H1 (cell line): ENCODE measurements at regions not wholly inside any gene's neighbourhood (a gene's known extent, or its start where the extent isn't known, plus 50 kb on each side); places are given as distances from the start of the nearest gene placed in this dataset.

Source experiments
- CTCF ChIA-PET: fragments of 300-600 bp; sonication (Branson Sonifier 250); formaldehyde crosslinking; loops from one replicate; lab custom pipeline; 2021; ENCODE audit not compliant: partially characterized antibody; lab: Charles Lee
- POLR2A ChIA-PET: fragments of 300-600 bp; sonication (Branson Sonifier 250); formaldehyde crosslinking; loops from one replicate; lab custom pipeline; 2021; ENCODE audit warnings: inconsistent platforms; ENCODE audit not compliant: partially characterized antibody; lab: Charles Lee
- DNase-seq, 2 experiments: peaks; one replicate each; pipeline versions ENCODE4 v3.0.0 to v3.0.0-alpha.2; 2010 to 2022; ENCODE audit warnings: low spot score in 2 of 2, low read depth in 1 of 2, mixed read lengths in 1 of 2
- FAIRE-seq: peaks from 2 replicates; lab custom pipeline; 2011; peaks lifted over from hg19 to GRCh38; lab: Jason Lieb, UNC
- H2AFZ ChIP-seq: 2 replicates; pipeline ENCODE4 v1.8.1; 2012; ENCODE audit warnings: low read length, inconsistent platforms
- H2AK5ac ChIP-seq: 2 replicates; pipeline ENCODE4 v1.6.1; 2013; ENCODE audit warnings: low read depth, low read length
- H2BK120ac ChIP-seq: replicated peaks from 2 replicates; pipeline ENCODE3; 2013; ENCODE audit warnings: low read depth, low read length, inconsistent platforms
- H2BK12ac ChIP-seq: 2 replicates; pipeline ENCODE4 v1.6.1; 2013; ENCODE audit warnings: low read depth, low read length
- H2BK15ac ChIP-seq: 2 replicates; pipeline ENCODE4 v1.6.1; 2013; ENCODE audit warnings: low read length
- H2BK20ac ChIP-seq: 2 replicates; pipeline ENCODE4 v1.6.1; 2013; ENCODE audit warnings: low read length
- H2BK5ac ChIP-seq: 2 replicates; pipeline ENCODE4 v1.6.1; 2013; ENCODE audit warnings: low read depth, low read length
- H3K14ac ChIP-seq: 2 replicates; pipeline ENCODE4 v1.6.1; 2013; ENCODE audit warnings: inconsistent platforms; ENCODE audit not compliant: insufficient read length
- H3K18ac ChIP-seq: 2 replicates; pipeline ENCODE4 v1.6.1; 2013; ENCODE audit warnings: low read length; ENCODE audit errors: extremely low read depth
- H3K23ac ChIP-seq: 2 replicates; pipeline ENCODE4 v1.6.1; 2013; ENCODE audit warnings: inconsistent platforms; ENCODE audit not compliant: insufficient read length
- H3K23me2 ChIP-seq: 2 replicates; pipeline ENCODE4 v1.6.1; 2013; ENCODE audit warnings: low read depth, low read length
- H3K27ac ChIP-seq: 2 replicates; pipeline ENCODE4 v1.6.1; 2011; ENCODE audit warnings: low read depth, low read length, inconsistent platforms
- H3K27me3 ChIP-seq, 4 experiments: replicated peaks in 1 of 4; 1 replicate in 1 of 4; 2 replicates in 3 of 4; pipeline versions ENCODE4 v1.6.1 to v1.8.1; 2011 to 2013; ENCODE audit warnings: low read length in 3 of 4, mild to moderate bottlenecking in 3 of 4, inconsistent platforms in 2 of 4, mixed read lengths in 2 of 4, moderate library complexity in 1 of 4; ENCODE audit not compliant: control insufficient read depth in 3 of 4, insufficient read depth in 3 of 4; ENCODE audit errors: extremely low read depth in 1 of 4
- H3K36me3 ChIP-seq, 4 experiments: 2 replicates each; pipeline versions ENCODE4 v1.6.1 to v1.8.1; 2011 to 2013; ENCODE audit warnings: mild to moderate bottlenecking in 4 of 4, low read length in 3 of 4, moderate library complexity in 2 of 4, control low read depth in 1 of 4, inconsistent platforms in 1 of 4; ENCODE audit not compliant: insufficient read depth in 4 of 4, control insufficient read depth in 2 of 4
- H3K4ac ChIP-seq: replicated peaks from 2 replicates; pipeline ENCODE3; 2013; ENCODE audit warnings: low read length, low read depth, mixed read lengths, inconsistent platforms; ENCODE audit not compliant: insufficient read length
- H3K4me1 ChIP-seq, 4 experiments: replicated peaks in 1 of 4; 1 replicate in 1 of 4; 2 replicates in 3 of 4; pipeline versions ENCODE4 v1.6.1 to v1.8.1; 2011 to 2013; ENCODE audit warnings: low read length in 3 of 4, inconsistent platforms in 2 of 4, mixed read lengths in 1 of 4; ENCODE audit not compliant: insufficient read depth in 4 of 4, control insufficient read depth in 3 of 4
- H3K4me2 ChIP-seq, 2 experiments: 2 replicates each; pipeline versions ENCODE4 v1.6.1 to v1.8.1; 2011 to 2013; ENCODE audit warnings: low read depth in 2 of 2, low read length in 2 of 2, control low read depth in 1 of 2, inconsistent platforms in 1 of 2, mild to moderate bottlenecking in 1 of 2; ENCODE audit not compliant: insufficient read depth in 1 of 2
- H3K4me3 ChIP-seq, 4 experiments: fragments of 200-600, 300-600 bp in 1 of 4; sonication (generic), shearing (Covaris generic), sonication (Bioruptor Twin) in 1 of 4; 2 replicates each; pipeline versions ENCODE4 v1.5.1 to v1.8.1; 2011 to 2016; ENCODE audit warnings: low read length in 4 of 4, low read depth in 3 of 4, control low read depth in 2 of 4, inconsistent platforms in 2 of 4, mild to moderate bottlenecking in 2 of 4, mixed read lengths in 1 of 4, moderate library complexity in 1 of 4; ENCODE audit not compliant: insufficient read depth in 2 of 4; ENCODE audit errors: extremely low read depth in 1 of 4
- H3K56ac ChIP-seq: replicated peaks from 2 replicates; pipeline ENCODE3; 2013; ENCODE audit warnings: low read depth, mild to moderate bottlenecking, mixed read lengths, low read length, inconsistent platforms; ENCODE audit not compliant: insufficient read length
- H3K79me1 ChIP-seq: 2 replicates; pipeline ENCODE4 v1.6.1; 2013; ENCODE audit warnings: low read depth, low read length, control low read depth
- H3K79me2 ChIP-seq, 2 experiments: 2 replicates each; pipeline versions ENCODE4 v1.6.1 to v1.8.1; 2012 to 2013; ENCODE audit warnings: low read length in 2 of 2, mild to moderate bottlenecking in 2 of 2, inconsistent platforms in 1 of 2; ENCODE audit not compliant: insufficient read depth in 2 of 2, control insufficient read depth in 1 of 2
- H3K9ac ChIP-seq, 4 experiments: replicated peaks in 1 of 4; 1 replicate in 1 of 4; 2 replicates in 3 of 4; pipeline versions ENCODE4 v1.6.1 to v1.8.1; 2011 to 2013; ENCODE audit warnings: low read depth in 3 of 4, low read length in 3 of 4, control low read depth in 2 of 4, mild to moderate bottlenecking in 2 of 4, moderate library complexity in 2 of 4, inconsistent platforms in 1 of 4; ENCODE audit errors: extremely low read depth in 1 of 4
- H3K9me3 ChIP-seq, 2 experiments: 2 replicates each; pipeline versions ENCODE4 v1.6.1 to v1.8.1; 2012 to 2013; ENCODE audit warnings: mild to moderate bottlenecking in 2 of 2, moderate library complexity in 2 of 2, control low read depth in 1 of 2, inconsistent platforms in 1 of 2, low read depth in 1 of 2, low read length in 1 of 2, mixed read lengths in 1 of 2; ENCODE audit not compliant: insufficient read depth in 2 of 2
- H4K20me1 ChIP-seq, 2 experiments: replicated peaks in 1 of 2; 2 replicates each; pipeline versions ENCODE3 to v1.8.1; 2011 to 2013; ENCODE audit warnings: inconsistent platforms in 2 of 2, low read length in 2 of 2, mild to moderate bottlenecking in 1 of 2; ENCODE audit not compliant: insufficient read depth in 2 of 2, control insufficient read depth in 1 of 2
- H4K5ac ChIP-seq: 2 replicates; pipeline ENCODE4 v1.6.1; 2013; ENCODE audit warnings: low read length, low read depth, mixed read lengths, inconsistent platforms; ENCODE audit not compliant: insufficient read length
- H4K8ac ChIP-seq: 2 replicates; pipeline ENCODE4 v1.8.0; 2013; ENCODE audit warnings: mild to moderate bottlenecking, moderate library complexity, low read length, inconsistent platforms; ENCODE audit not compliant: insufficient read depth; ENCODE audit errors: extremely low read depth
- H4K91ac ChIP-seq: replicated peaks from 2 replicates; pipeline ENCODE3; 2013; ENCODE audit warnings: low read length, mixed read lengths, inconsistent platforms; ENCODE audit not compliant: insufficient read length
- CHD1 ChIP-seq: IDR thresholded peaks from 2 replicates; pipeline ENCODE4 v1.6.1; 2012; ENCODE audit warnings: low read depth, low read length, improper control_type of control experiment
- CHD2 ChIP-seq: IDR thresholded peaks from 2 replicates; pipeline ENCODE4 v1.6.1; 2012; ENCODE audit warnings: low read length, improper control_type of control experiment
- EGR1 ChIP-seq: IDR thresholded peaks from 2 replicates; pipeline ENCODE4 v1.6.1; 2011; ENCODE audit warnings: low read depth, low read length, borderline replicate concordance
- EZH2 ChIP-seq: fragments of 200-600 bp; sonication (generic); IDR thresholded peaks from 2 replicates; pipeline ENCODE4 v1.7.1; 2012; ENCODE audit warnings: low read depth, mild to moderate bottlenecking, moderate library complexity, low read length, inconsistent platforms; ENCODE audit not compliant: severe bottlenecking
- JUND ChIP-seq: IDR thresholded peaks from 2 replicates; pipeline ENCODE4 v1.6.1; 2011; ENCODE audit warnings: mild to moderate bottlenecking, improper control_type of control experiment, low read length
- RAD21 ChIP-seq, 2 experiments: IDR thresholded peaks in 1 of 2; conservative IDR thresholded peaks in 1 of 2; 2 replicates each; pipeline ENCODE4 v1.6.1; 2011; ENCODE audit warnings: low read depth in 2 of 2, low read length in 2 of 2, improper control_type of control experiment in 1 of 2, inconsistent platforms in 1 of 2, mild to moderate bottlenecking in 1 of 2, moderate library complexity in 1 of 2
- SIRT6 ChIP-seq: IDR thresholded peaks from one replicate; pipeline ENCODE4 v1.7.1; 2012; ENCODE audit warnings: low read length, inconsistent platforms
- SRF ChIP-seq: IDR thresholded peaks from 2 replicates; pipeline ENCODE4 v1.6.1; 2011; ENCODE audit warnings: mild to moderate bottlenecking, low read depth, low read length, moderate library complexity
- TAF1 ChIP-seq: IDR thresholded peaks from 2 replicates; pipeline ENCODE4 v1.6.1; 2011; ENCODE audit warnings: mild to moderate bottlenecking, low read depth, low read length
- WGBS, 2 experiments: shearing (Covaris generic) in 1 of 2; methylation state at CpG; one replicate each; pipeline versions ENCODE4 v1.1.6 to v1.1.7; 2013 to 2015; ENCODE audit warnings: low lambda C conversion rate in 2 of 2, mixed read lengths in 2 of 2, inconsistent platforms in 1 of 2, low coverage in 1 of 2, missing lambda C conversion rate in 1 of 2; ENCODE audit not compliant: insufficient replicate concordance in 2 of 2, insufficient coverage in 1 of 2, insufficient read length in 1 of 2; ENCODE audit errors: extremely low coverage in 1 of 2, missing lambda C conversion rate in 1 of 2; 5-methylcytosine and 5-hydroxymethylcytosine counted together

DNA sequence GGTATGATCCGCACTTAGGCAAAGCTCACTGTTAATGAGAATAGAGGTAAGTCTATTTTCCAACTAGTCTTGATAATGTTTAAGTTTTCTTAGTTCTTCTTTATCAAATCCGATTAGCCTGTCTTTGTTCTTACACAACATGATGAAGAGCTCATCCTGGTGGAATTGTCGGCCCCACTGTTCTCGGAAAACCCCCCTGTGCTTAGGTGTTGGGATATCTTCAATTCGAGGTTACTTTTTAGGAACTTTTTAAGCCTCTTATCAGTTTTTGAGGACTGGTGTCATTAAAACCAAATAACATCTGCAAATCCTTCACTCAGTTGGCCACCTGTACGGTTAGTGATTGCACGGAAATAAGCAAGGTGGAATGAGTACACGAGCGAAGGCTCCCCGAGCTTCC, 60.7 kb upstream of the KIF26B start:
- WGBS, 2 experiments, result 90% methylated on average over 10 of the region's 10 CpGs; no CpG with 5 or more reads in 1 of the 2 experiments
- Histone ChIP-seq H3K18ac (no peak overlapping the region), H3K4me3 (no peak overlapping the region), H2AK5ac (no peak overlapping the region), H3K56ac (no peak overlapping the region), H2BK15ac (no peak overlapping the region), H3K4me1 (no peaks in the 10 kb centered on the region), H3K4me2 (no peak overlapping the region), H4K5ac (no peak overlapping the region), H4K91ac (no peak overlapping the region), H3K9ac (no peak overlapping the region), H2BK20ac (no peak overlapping the region), H3K9me3 (no peaks in the 10 kb centered on the region), H3K36me3 (no peaks in the 10 kb centered on the region; a peak in 1 of 8 replicates), H2BK120ac (no peak overlapping the region), H3K23me2 (no peaks in the 10 kb centered on the region), H3K23ac (no peak overlapping the region), H3K4ac (no peak overlapping the region), H3K14ac (no peak overlapping the region), H2BK5ac (no peak overlapping the region), H2BK12ac (no peak overlapping the region), H3K27me3 (no peaks in the 10 kb centered on the region), H4K20me1 (no peaks in the 10 kb centered on the region), H3K27ac (no peak overlapping the region), H2AFZ (no peak overlapping the region), H3K79me2 (no peaks in the 10 kb centered on the region), H3K79me1 (no peaks in the 10 kb centered on the region), H4K8ac (no peak overlapping the region)
- CTCF ChIA-PET, result interaction anchor here (0.8 to 2.3 kb wide), 4 partner anchors 14 to 51 kb away, joined by 3 to 6 read pairs (median 5); no protein-coding TSS in a partner anchor
- DNase-seq, result no peak
- POLR2A ChIA-PET, result no interaction called here
- FAIRE-seq, result no peak
- no peak for TF ChIP-seq EZH2
- no peak for TF ChIP-seq TAF1
- no peak for TF ChIP-seq JUND
- TF ChIP-seq RAD21 (IDR thresholded peaks at IDR 0.05 in 1 of 2, conservative IDR thresholded peaks at IDR 0.05 in 1 of 2; ENCODE audit: low read depth in 2 of 2, low read length in 2 of 2), result no peak
- no peak for TF ChIP-seq SRF
- no peak for TF ChIP-seq CHD2
- TF ChIP-seq SIRT6, result no peak
- no peak for TF ChIP-seq CHD1
- TF ChIP-seq EGR1, result no peak
